ENCODE measurements at regions not wholly inside any gene's neighbourhood (a gene's known extent, or its start where the extent isn't known, plus 50 kb on each side); places are given as distances from the start of the nearest gene placed in this dataset.

DNA sequence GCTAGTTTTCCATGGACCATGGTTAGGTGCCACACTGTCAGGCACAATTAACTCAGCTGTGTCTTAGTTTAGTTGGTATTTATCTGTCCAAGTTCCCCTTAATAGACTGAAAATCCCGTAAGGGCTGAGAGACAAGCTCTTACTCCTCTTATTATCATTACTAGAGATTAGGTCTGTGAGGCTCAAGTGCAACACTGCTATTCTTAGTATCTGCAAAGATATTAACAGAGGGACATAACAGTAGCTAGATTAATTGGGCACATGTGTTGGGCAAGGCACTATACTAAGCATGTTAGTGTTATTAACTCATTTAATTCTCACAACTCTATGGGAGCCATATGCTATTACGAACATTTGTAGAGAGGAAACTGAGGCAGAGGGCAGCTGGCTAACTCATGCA, 137.3 kb downstream of the VEGFA start:
- Histone ChIP-seq H3K4me3 (replicated peaks; ENCODE audit: insufficient read depth, low read length) (no peak overlapping the region), H3K27me3 (ENCODE audit: insufficient read depth, poor library complexity, severe bottlenecking) (no peaks in the 10 kb centered on the region), H3K27ac (replicated peaks) (no peak overlapping the region)
- TF ChIP-seq, protein P1, sequence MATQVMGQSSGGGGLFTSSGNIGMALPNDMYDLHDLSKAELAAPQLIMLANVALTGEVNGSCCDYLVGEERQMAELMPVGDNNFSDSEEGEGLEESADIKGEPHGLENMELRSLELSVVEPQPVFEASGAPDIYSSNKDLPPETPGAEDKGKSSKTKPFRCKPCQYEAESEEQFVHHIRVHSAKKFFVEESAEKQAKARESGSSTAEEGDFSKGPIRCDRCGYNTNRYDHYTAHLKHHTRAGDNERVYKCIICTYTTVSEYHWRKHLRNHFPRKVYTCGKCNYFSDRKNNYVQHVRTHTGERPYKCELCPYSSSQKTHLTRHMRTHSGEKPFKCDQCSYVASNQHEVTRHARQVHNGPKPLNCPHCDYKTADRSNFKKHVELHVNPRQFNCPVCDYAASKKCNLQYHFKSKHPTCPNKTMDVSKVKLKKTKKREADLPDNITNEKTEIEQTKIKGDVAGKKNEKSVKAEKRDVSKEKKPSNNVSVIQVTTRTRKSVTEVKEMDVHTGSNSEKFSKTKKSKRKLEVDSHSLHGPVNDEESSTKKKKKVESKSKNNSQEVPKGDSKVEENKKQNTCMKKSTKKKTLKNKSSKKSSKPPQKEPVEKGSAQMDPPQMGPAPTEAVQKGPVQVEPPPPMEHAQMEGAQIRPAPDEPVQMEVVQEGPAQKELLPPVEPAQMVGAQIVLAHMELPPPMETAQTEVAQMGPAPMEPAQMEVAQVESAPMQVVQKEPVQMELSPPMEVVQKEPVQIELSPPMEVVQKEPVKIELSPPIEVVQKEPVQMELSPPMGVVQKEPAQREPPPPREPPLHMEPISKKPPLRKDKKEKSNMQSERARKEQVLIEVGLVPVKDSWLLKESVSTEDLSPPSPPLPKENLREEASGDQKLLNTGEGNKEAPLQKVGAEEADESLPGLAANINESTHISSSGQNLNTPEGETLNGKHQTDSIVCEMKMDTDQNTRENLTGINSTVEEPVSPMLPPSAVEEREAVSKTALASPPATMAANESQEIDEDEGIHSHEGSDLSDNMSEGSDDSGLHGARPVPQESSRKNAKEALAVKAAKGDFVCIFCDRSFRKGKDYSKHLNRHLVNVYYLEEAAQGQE (IDR thresholded peaks at IDR 0.05; ENCODE audit: insufficient replicate concordance, low read depth), result no peak
- no peak for TF ChIP-seq SPI1 (IDR thresholded peaks at IDR 0.05; ENCODE audit: borderline replicate concordance, low read depth)
- DNase-seq (ENCODE audit: low read depth in 1 of 2, low spot score in 1 of 2), result no peak

DNA sequence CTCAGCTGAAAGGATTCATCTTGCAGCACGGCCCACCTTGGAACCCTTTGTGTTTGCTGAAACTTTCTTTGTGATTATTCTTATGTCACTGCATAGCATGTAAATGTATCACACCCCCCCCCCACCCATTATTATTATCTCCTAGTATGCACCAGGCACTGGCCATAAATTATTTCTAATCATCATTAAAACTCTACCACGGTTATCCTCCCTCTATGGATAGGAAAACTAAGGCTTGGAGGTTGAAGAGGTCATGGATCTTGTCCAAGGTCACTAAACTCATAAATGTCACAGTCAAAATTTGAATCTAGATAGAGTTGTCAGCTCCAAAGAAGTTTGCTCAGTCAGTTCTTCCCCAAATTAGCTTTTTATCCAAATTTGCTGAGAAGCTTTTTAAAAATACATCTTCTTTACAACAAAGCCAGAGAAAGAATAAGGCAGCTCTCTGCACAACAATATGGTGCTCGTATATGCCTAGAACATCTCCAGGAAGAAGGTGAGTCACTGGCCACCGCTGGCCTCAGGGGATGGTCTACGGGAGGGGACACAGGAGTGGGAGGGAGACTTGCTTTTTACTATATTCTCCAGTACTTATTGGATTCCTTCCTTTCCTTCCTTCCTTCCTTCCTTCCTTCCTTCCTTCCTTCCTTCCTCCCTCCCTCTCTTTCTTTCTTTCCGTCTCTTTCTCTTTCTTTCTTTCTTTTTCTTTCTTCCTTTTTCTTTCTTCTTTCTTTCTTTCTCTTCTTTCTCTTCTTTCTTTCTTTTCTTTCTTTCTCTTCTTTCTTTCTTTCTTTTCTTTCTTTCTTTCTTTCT, 134.5 kb downstream of the VEGFA start:
- Histone ChIP-seq H3K27me3 (ENCODE audit: insufficient read depth, poor library complexity, severe bottlenecking) (no peaks in the 10 kb centered on the region), H3K4me3 (replicated peaks; ENCODE audit: insufficient read depth, low read length) (no peak overlapping the region), H3K27ac (replicated peaks) (no peak overlapping the region)
- DNase-seq (ENCODE audit: low read depth in 1 of 2, low spot score in 1 of 2), result no peak
- TF ChIP-seq SPI1 (IDR thresholded peaks at IDR 0.05; ENCODE audit: borderline replicate concordance, low read depth), result no peak
- TF ChIP-seq, protein P2, sequence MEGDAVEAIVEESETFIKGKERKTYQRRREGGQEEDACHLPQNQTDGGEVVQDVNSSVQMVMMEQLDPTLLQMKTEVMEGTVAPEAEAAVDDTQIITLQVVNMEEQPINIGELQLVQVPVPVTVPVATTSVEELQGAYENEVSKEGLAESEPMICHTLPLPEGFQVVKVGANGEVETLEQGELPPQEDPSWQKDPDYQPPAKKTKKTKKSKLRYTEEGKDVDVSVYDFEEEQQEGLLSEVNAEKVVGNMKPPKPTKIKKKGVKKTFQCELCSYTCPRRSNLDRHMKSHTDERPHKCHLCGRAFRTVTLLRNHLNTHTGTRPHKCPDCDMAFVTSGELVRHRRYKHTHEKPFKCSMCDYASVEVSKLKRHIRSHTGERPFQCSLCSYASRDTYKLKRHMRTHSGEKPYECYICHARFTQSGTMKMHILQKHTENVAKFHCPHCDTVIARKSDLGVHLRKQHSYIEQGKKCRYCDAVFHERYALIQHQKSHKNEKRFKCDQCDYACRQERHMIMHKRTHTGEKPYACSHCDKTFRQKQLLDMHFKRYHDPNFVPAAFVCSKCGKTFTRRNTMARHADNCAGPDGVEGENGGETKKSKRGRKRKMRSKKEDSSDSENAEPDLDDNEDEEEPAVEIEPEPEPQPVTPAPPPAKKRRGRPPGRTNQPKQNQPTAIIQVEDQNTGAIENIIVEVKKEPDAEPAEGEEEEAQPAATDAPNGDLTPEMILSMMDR (IDR thresholded peaks at IDR 0.05; ENCODE audit: insufficient read depth, low read length), result no peak
- TF ChIP-seq POLR2AphosphoS5 (IDR thresholded peaks at IDR 0.05; ENCODE audit: low read depth), result no peak
- no peak for TF ChIP-seq GABPA (IDR thresholded peaks at IDR 0.05; ENCODE audit: low read depth)
- TF ChIP-seq, protein P1 (IDR thresholded peaks at IDR 0.05; ENCODE audit: insufficient replicate concordance, low read depth), result no peak

DNA sequence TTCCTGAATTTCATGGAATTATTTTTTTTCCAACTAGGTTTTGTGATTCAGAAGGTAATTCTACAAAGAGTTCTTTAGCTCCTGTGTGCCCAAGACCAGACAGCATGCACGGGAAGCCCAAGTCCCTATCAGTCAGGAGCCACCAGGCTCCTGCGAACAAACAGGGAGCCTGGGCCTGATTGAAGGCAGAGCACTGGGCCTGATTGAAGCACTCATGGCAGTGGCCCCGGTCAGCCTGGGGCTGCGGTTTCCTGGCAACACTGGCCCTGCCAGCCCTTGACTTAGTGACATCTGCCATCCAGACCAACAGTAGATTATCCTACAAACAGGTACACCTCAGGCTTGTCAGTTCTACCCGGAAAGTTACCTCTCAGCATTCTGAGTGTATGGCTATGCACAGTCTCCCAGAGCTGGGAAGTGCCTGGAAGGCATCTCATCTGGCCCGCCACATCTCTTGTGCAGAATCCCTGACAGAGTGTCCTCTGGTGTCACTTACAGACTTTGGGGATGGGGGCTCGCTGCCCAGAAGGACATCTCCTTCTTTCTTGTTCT, 133.8 kb downstream of the VEGFA start:
- no peak for DNase-seq (ENCODE audit: low read depth in 1 of 2, low spot score in 1 of 2)
- Histone ChIP-seq H3K4me3 (replicated peaks; ENCODE audit: insufficient read depth, low read length) (no peak overlapping the region), H3K27ac (replicated peaks) (no peak overlapping the region), H3K27me3 (ENCODE audit: insufficient read depth, poor library complexity, severe bottlenecking) (no peaks in the 10 kb centered on the region)
- TF ChIP-seq POLR2AphosphoS5 (IDR thresholded peaks at IDR 0.05; ENCODE audit: low read depth) (no peak), SPI1 (IDR thresholded peaks at IDR 0.05; ENCODE audit: borderline replicate concordance, low read depth) (no peak)

DNA sequence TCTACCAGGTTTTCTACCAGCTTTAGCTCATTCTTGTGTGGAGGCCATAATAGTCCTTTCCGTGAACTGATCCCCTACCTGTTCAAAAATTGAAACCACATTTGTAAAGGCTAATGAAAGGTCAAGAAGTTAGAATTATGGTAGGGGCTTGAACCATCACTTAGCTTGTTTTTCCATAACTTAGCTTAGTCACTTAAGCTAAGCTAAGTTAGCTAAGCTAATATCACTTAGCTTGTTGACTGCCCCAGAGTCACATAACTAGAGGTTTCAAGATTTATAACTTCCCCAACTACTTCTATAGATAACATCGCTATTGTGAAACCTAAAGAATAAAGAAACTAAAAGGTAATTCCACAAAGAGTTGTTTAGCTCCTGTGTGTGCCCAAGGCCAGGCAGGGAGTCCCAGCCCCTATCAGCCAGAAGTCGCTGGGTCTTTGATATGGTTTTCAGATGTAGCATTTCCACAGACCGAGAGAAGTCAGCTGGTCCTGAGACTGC, 131.8 kb downstream of the VEGFA start:
- Histone ChIP-seq H3K4me3 (replicated peaks; ENCODE audit: insufficient read depth, low read length) (no peak overlapping the region), H3K27me3 (ENCODE audit: insufficient read depth, poor library complexity, severe bottlenecking) (no peaks in the 10 kb centered on the region), H3K27ac (replicated peaks) (no peak overlapping the region)
- TF ChIP-seq, protein P1 (IDR thresholded peaks at IDR 0.05; ENCODE audit: insufficient replicate concordance, low read depth), result no peak
- no peak for TF ChIP-seq SPI1 (IDR thresholded peaks at IDR 0.05; ENCODE audit: borderline replicate concordance, low read depth)
- TF ChIP-seq POLR2AphosphoS5 (IDR thresholded peaks at IDR 0.05; ENCODE audit: low read depth), result no peak
- no peak for TF ChIP-seq GABPA (IDR thresholded peaks at IDR 0.05; ENCODE audit: low read depth)
- TF ChIP-seq, protein P2 (IDR thresholded peaks at IDR 0.05; ENCODE audit: insufficient read depth, low read length), result no peak
- DNase-seq (ENCODE audit: low read depth in 1 of 2, low spot score in 1 of 2), result no peak
